GM21515 (cell line): ENCODE measurements at regions not wholly inside any gene's neighbourhood (a gene's known extent, or its start where the extent isn't known, plus 50 kb on each side); places are given as distances from the start of the nearest gene placed in this dataset.

Experiments
- ATAC-seq: cut with Tn5 transposase; IDR thresholded peaks from one replicate; pipeline ENCODE4 v1.9.1; 2021; ENCODE audit not compliant: unreplicated experiment

DNA sequence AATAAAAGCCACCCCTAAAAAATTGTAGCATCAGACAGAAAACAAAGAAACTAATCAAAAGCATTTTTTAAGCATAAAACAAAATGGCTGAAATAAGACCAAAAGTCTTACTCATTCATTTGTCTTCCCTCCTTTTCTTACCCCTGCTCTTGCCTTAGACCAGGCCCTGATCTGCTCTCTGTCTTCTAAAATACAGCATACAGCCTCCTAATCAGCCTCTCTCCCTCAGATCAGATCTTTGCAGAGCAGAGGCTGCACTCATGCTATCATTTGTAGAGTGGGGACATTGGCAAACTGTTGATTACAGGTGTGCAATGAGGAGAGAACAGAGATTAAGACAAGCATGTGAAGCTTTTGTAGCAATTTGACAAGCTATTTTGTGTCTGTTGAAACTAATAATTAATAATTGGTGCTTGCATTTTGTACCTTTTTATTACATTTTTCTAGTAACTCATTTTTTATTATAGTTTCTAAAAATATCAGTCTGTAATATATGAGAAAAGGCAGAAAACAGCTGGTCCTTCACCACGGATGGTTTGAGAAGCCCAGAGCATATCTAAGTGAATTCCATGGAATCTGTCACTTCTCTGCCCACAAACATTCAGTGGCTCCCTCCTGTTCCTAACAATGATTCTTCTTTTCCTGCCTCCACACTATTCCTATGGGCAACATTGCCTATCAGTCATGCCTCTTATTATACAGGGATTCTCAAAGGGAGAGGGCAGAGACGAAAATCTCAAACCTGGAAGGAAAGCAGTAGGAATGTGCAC is 286.2 kb upstream of the STT3B start:
- no peak for ATAC-seq

- ATAC-seq, result no peak
These were observed 285.7 kb upstream of the STT3B start for GRCh38 chr3:31247063-31247447.

DNA sequence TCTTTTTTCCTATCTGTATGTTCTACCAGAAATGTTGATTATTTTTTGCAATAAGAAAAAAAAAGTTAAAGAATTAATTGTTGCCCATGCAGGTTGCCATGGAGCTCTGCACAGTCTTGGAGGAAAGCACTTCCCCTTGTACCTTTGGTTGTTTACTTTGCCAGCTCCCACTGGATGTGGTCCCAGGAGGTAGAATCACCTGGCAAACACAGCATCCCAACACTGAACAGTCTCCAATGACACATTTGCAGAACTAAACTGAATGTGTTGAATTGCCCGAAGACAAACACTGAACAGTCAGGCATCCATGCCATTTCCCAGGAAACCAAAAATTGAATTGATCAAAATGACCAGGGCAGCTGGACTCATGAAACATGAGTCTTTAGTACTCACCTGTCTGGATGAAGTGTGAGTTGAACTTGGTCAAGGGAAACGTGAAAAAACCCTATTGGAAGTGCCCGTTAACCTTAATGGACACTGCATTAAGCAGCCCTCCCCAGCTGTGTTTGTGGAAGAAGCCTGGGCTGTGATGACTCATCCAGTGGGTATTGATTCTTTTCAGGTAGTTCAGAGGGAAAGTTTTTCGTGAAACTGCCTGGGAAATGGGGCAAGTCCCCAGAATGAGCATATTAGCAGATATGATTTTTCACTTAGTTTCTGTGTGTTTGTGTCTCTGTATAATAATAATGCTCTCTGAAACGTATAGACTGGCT is 284.7 kb upstream of the STT3B start:
- ATAC-seq, result peak; percentile 39

GRCh38 chr3:31248563-31248992 is 284.1 kb upstream of the STT3B start:
- peak; percentile 18 for ATAC-seq

- no peak for ATAC-seq
These were observed 283.2 kb upstream of the STT3B start for GRCh38 chr3:31249545-31249944.

GRCh38 chr3:31250116-31250777 is 282.5 kb upstream of the STT3B start:
- ATAC-seq, result no peak

- no peak for ATAC-seq
These were observed 281.6 kb upstream of the STT3B start for GRCh38 chr3:31251083-31251482.

GRCh38 chr3:31252216-31253185 is 280.2 kb upstream of the STT3B start:
- ATAC-seq, result no peak

DNA sequence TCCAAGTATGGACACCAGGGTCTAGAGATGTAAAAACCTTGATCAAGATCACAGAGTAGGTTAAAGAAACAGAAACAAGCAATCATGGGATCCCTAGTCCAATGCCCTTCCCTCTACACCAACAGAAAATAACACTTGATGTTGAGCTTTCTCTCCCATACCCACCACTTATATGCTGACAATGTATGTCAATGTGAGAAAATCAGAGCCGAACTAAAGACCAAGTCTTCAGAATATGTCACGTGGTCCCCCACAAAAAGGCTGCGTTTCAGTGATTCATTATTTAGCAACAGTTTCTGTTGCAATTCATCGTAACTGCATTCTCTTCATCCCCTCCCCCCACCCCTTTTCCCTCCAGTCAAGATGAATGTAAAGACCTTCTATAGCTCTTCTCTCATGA is 278.9 kb upstream of the STT3B start:
- no peak for ATAC-seq

- no peak for ATAC-seq
These were observed 278.2 kb upstream of the STT3B start for GRCh38 chr3:31254483-31254882.

GRCh38 chr3:31255007-31255581 is 277.6 kb upstream of the STT3B start:
- ATAC-seq, result no peak

DNA sequence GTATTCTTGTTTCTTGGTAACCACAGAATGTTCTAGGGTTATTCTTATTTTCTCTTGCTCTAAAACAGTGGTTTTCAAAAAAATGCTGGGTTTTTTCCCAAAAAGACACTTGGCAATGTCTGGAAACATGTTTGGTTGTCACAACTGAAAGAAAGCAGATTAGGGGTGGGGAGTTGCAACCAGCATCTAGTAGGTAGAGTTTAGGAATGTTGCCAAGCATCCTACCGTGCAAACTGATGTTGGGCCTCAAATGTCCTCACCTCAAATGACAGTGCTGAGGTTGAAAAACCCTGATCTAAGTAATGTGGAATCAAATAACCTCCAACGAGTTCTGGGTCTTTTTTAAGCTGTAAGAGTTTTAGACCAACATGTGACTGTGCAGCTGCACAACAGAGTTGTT is 270.5 kb upstream of the STT3B start:
- no peak for ATAC-seq

- ATAC-seq, result no peak
These were observed 268.8 kb upstream of the STT3B start for GRCh38 chr3:31263897-31264296.

DNA sequence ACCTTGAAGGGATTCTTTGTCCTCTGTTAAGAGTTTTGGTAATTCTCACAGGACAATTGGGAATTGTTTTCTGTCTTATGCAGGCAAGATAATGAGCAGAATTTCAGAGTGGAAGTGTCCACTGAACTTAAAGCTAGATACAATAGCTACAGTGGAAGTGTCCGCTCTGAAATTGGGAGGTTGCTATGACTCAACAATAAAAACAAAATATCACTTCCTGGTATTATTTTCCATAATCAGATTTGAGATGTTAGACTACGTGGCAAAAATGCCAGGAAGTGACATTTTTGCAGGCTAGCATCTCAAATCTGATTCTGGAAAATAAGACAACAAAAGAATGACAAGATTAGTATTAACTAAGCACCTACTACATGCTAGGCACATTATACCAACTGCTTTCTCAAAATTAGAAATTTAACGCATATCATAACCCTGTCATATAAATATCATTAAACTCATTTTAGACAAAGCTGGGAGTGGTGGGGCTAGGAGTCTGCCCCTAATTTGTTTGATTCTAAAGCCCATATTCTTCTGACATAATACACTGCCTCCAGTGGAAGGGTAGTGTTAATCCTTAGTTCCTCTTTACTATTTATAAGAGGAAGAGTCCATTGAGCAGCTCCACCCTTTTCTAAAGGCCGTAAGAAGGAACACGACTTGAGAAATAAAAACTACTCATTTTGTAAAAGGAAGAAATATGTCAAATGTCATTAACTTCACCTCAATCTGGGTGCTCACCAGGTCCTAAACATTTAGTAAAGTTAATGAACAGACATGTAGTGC is 266.9 kb upstream of the STT3B start:
- no peak for ATAC-seq

DNA sequence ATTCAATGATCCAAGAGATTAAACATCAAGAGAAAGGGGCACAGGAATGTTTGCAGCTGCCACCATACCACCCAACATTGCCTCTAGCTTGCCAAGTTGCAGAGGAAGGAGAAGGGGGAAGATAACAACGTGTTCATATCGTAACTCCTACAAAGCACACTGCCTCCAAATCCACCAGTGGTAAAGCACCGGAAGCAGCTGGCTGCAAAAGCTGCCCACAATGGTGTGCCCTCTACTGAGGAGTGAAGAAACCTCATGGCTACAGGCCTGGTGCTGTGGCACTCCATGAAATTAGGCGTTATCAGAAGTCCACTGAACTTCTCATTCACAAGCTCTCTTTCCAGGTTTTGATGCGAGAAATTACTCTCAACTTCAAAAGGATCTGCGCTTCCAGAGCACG is 263.9 kb upstream of the STT3B start:
- no peak for ATAC-seq

DNA sequence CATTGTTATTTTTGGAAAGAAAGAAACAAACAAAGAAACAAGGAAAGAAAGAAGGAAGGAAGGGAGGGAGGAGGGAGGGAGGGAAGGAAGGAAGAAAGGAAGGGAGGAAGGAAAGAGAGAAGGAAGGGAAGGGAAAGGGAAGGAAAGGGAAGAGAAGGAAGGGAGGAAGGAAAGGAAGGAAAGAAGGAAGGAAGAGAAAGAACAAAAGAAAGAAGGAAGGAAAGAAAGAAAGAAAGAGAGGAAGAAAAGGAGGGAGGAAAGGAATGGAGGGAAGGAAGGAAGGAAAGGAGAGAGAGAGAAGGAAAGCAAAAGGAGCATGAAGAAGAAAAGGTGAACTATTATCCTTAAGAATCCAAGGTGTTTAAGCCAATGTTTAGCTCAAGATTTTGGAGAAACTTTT is 262.7 kb upstream of the STT3B start:
- ATAC-seq, result no peak

DNA sequence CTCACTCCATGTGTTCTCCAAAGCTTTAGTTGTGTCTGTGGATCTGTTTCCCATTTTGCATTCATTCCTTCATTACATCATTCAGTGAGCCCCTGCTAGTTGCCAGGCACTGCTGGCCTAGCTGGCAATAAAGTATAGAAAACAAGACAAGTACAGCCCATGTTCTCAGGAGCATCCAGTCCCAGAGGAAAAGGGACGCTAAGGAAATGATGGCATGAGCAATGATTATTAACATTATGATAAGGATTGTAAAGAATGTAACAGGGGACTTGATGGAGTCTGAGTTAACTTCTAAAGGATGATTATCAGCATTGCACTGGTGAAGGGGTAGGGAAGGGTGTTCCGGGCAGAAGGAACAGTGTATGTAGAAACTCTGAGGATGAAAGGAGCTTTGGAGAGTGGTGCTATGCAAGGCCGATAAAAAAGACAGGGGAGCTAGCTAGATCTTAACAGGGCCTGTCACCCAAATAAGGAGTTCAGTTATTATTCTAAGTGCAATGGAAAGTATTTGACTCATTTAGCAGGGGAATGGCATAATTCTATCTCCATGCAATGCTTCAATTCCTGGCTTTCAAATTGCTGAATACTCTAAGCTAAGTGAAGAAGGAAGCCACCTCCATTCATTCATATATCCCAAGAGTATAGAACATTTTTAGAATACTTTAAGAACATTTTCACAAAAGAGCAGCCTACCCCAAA is 258.2 kb upstream of the STT3B start:
- no peak for ATAC-seq

DNA sequence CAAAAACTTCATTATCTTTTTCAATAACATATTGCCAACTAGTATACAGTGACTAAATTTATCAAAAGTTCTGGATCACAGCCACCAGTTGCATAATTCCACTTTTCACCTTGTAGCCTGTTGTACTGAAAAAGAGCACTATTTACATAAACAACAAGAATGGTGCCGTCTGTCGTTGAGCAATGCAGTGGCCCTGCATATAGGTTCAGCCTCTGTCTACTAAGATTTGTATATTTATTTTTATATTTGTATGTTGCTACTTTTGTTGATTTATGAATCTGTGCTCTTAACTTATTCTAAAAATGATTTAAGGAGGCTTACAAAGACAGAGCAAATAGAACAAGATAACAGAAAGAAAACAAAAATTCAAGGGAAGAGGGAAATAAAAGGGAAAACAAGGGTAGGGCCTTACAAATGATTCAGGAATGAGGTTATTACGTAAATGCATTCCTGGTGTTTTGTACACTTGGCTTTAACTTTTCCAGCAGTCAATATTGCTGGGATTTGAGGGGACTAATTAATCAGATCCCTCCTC is 257.6 kb upstream of the STT3B start:
- ATAC-seq, result no peak

- no peak for ATAC-seq
These were observed 257.1 kb upstream of the STT3B start for GRCh38 chr3:31275583-31275982.
